ENCODE measurements at regions not wholly inside any gene's neighbourhood (a gene's known extent, or its start where the extent isn't known, plus 50 kb on each side); places are given as distances from the start of the nearest gene placed in this dataset.

DNA sequence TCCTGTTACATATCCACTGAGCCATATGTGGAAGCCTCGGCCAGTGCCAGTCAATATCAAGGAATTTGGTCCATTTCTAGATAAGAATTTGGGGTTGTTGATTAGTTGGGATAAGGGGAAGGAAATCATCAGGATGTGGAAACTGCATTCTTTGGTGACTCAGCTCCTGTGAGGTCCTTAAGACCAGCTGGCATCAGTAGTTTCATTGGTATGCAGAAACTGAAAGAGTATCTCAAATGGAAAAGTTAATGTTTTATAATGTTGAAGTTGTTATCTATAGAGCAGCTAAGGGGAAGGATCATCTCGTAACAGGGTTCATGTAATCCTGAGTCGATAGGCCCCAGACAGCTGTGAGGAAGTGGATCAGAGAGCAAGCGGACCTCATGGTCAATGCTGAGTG is 52.5 kb upstream of the PRNP start (continued):
- TF ChIP-seq E2F8 (IDR thresholded peaks at IDR 0.05; ENCODE audit: low read depth, partially characterized antibody) (no peak), PAX5 (IDR thresholded peaks at IDR 0.05; ENCODE audit: borderline replicate concordance, low read depth, low read length) (no peak)

DNA sequence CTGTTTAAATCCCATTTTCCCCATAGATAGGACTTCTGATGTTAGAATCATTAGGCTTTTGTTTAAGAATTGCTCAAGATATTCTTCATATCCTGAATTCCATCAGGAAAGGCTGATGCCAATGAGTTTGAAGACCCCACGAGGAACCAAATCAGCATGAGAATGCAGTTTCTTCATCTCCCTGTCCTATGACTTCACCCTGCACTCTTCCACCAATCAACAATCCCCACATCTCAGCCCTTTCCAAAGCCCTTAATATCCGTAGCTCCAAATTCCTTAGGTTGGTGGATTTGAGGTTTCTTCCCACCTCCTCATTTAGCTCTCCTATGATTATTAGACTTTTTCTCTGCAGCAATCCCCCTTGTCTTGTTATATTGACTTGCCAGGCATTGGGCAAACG is 52.9 kb upstream of the PRNP start:
- ATAC-seq (no peak), DNase-seq (ENCODE audit: low read depth, low spot score) (no peak), FAIRE-seq (no peak)
- H3K9me3 ChIP-seq (replicated peaks; ENCODE audit: control insufficient read depth, insufficient read depth, low read length): no peaks in the 10 kb centered on the region; the same call in 2 of the 3 replicates
- in situ Hi-C loops (cut with MboI): no loop called here
- 2% methylated on average over 3 of the region's 3 CpGs for WGBS (ENCODE audit: insufficient coverage, insufficient replicate concordance, low lambda C conversion rate, missing lambda C conversion rate)
- H2AFZ ChIP-seq (ENCODE audit: control insufficient read depth, low read depth, low read length): no peak overlapping the region
- RAD21 ChIA-PET (ENCODE audit: unreplicated experiment): no interaction called here
- H3K4me2 ChIP-seq (ENCODE audit: control insufficient read depth, insufficient read depth): no peak overlapping the region
- H3K36me3 ChIP-seq (ENCODE audit: control insufficient read depth in 2 of 2, insufficient read depth in 2 of 2, low read length in 1 of 2): no peaks in the 10 kb centered on the region
- no peaks in the 10 kb centered on the region; a peak in 2 of 4 replicates for H3K27me3 ChIP-seq (replicated peaks in 1 of 2; ENCODE audit: control insufficient read depth in 2 of 2, insufficient read depth in 2 of 2, low read length in 1 of 2)
- no peak overlapping the region for H3K4me3 ChIP-seq
- SMC1A ChIA-PET (ENCODE audit: uncharacterized antibody, unreplicated experiment): no interaction called here
- H3K9ac ChIP-seq (ENCODE audit: control insufficient read depth, insufficient read depth, low read length): no peak overlapping the region
- no peaks in the 10 kb centered on the region for H3K4me1 ChIP-seq (ENCODE audit: control insufficient read depth, insufficient read depth, low read length)
- no peaks in the 10 kb centered on the region for H3K79me2 ChIP-seq (ENCODE audit: control insufficient read depth, insufficient read depth, low read length)
- POLR2A ChIA-PET: no interaction called here
- no peaks in the 10 kb centered on the region for H4K20me1 ChIP-seq (ENCODE audit: control insufficient read depth, insufficient read depth)
- intact Hi-C loops (cut with micrococcal nuclease; ENCODE audit: unreplicated experiment): no loop called here
- H3K27ac ChIP-seq (ENCODE audit: control insufficient read depth, insufficient read depth): no peak overlapping the region
- no TSS peak for BruUV-seq (replicated peaks)
- CTCF ChIA-PET: no interaction called here
- TF ChIP-seq, protein P1, sequence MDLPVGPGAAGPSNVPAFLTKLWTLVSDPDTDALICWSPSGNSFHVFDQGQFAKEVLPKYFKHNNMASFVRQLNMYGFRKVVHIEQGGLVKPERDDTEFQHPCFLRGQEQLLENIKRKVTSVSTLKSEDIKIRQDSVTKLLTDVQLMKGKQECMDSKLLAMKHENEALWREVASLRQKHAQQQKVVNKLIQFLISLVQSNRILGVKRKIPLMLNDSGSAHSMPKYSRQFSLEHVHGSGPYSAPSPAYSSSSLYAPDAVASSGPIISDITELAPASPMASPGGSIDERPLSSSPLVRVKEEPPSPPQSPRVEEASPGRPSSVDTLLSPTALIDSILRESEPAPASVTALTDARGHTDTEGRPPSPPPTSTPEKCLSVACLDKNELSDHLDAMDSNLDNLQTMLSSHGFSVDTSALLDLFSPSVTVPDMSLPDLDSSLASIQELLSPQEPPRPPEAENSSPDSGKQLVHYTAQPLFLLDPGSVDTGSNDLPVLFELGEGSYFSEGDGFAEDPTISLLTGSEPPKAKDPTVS (IDR thresholded peaks at IDR 0.05; ENCODE audit: low read depth, low read length): no peak
- TF ChIP-seq RELB (IDR thresholded peaks at IDR 0.05; ENCODE audit: low read depth) (no peak), POLR2AphosphoS2 (IDR thresholded peaks at IDR 0.05; ENCODE audit: low read depth, low read length) (no peak), NR2C2 (IDR thresholded peaks at IDR 0.05; ENCODE audit: borderline replicate concordance, control insufficient read depth, insufficient read length, low read depth) (no peak), SIX5 (IDR thresholded peaks at IDR 0.05; ENCODE audit: low read depth, low read length, severe bottlenecking) (no peak), BMI1 (IDR thresholded peaks at IDR 0.05; ENCODE audit: borderline replicate concordance) (no peak), CBX5 (IDR thresholded peaks at IDR 0.05; ENCODE audit: low read depth) (no peak), ZNF24 (IDR thresholded peaks at IDR 0.05) (no peak), ATF2 (IDR thresholded peaks at IDR 0.05; ENCODE audit: low read length) (no peak), EGR1 (IDR thresholded peaks at IDR 0.05; ENCODE audit: borderline replicate concordance in 1 of 2, low read depth in 2 of 2, low read length in 2 of 2) (no peak), NR2C1 (IDR thresholded peaks at IDR 0.05) (no peak)
- TF ChIP-seq, protein P2, sequence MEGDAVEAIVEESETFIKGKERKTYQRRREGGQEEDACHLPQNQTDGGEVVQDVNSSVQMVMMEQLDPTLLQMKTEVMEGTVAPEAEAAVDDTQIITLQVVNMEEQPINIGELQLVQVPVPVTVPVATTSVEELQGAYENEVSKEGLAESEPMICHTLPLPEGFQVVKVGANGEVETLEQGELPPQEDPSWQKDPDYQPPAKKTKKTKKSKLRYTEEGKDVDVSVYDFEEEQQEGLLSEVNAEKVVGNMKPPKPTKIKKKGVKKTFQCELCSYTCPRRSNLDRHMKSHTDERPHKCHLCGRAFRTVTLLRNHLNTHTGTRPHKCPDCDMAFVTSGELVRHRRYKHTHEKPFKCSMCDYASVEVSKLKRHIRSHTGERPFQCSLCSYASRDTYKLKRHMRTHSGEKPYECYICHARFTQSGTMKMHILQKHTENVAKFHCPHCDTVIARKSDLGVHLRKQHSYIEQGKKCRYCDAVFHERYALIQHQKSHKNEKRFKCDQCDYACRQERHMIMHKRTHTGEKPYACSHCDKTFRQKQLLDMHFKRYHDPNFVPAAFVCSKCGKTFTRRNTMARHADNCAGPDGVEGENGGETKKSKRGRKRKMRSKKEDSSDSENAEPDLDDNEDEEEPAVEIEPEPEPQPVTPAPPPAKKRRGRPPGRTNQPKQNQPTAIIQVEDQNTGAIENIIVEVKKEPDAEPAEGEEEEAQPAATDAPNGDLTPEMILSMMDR (IDR thresholded peaks at IDR 0.05 in 2 of 3, conservative IDR thresholded peaks at IDR 0.05 in 1 of 3; ENCODE audit: control insufficient read depth in 2 of 3, extremely low read depth in 1 of 3, insufficient read depth in 1 of 3, low read depth in 3 of 3, low read length in 3 of 3): no peak

Measured in GM12878 (cell line).